Stimulated activated CD4-positive, alpha-beta T cell treated with anti-CD3 and anti-CD28 coated beads, Interleukin-12 subunit alpha, Interleukin-12 subunit beta, amount 100 ng/mL, for 24 hours (primary cell): ENCODE measurements at regions not wholly inside any gene's neighbourhood (a gene's known extent, or its start where the extent isn't known, plus 50 kb on each side); places are given as distances from the start of the nearest gene placed in this dataset.
"Not testable (repeated sequence)": the region's sequence is repeated elsewhere in the genome, so short reads cannot be mapped to it uniquely, and the experiment has no call there.

Experiments used
- DNase-seq, 2 experiments: peaks; one replicate each; pipeline ENCODE4 v3.0.0-alpha.2; 2020; ENCODE audit warnings: low read depth in 2 of 2

DNA sequence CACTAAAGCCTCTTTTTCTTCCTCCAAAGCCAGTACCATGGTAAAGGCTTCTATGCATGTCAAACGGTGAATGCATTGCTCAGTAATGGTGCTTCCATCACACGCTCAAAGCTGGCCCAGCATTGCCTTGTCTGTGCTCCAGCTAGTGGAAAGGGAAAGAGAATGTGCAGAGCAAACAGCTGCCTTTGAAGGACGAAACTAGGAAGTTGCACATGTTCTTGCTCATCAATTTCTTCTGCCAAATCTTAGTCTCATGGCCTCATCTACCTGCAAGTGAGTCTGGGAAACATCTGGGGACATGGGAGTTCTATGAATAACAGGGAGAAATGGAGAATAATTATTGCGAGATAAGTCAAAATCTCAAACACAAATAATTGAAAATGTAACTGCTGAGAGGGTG lies 216.5 kb upstream of the SSTR4 start:
- DNase-seq, result no peak

DNA sequence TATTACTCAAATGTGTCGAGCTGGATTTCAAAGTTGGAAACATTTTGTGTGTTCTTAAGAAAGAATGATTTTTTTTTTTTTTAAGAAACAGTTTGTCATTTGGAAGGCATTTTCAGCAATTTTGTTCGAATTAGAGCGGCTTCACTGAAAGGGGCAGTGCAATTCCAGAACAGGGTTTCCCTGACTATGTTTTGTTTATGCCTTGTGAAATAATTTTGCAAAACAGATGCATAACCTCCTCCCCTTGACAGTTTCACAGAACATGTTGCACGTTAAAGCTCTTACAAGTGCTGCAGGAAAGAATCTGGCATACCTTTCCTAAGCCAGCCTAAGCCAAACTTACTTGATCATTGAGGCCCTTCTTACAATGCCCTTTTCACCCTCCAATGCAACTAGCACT lies 216.0 kb upstream of the SSTR4 start:
- no peak for DNase-seq

DNA sequence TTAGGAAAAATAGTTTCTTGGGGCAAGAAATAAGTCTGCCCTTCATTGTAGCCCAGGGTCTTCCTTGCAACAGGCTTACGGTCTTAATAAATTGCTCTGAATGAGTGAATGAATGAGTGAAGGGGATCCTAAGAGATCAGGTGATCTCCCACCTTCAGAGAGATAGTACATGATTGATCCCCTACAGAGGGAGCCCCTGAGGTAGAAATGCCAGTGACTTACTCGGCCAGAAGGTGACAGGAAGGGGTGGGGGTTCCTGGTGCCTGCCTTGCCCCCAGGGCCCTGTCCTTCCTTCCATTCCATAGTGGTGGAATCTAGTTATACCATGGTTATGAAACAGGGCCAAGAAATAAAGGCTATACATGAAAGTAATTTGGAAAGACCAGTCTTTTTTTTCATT lies 215.3 kb upstream of the SSTR4 start:
- DNase-seq, result no peak

DNA sequence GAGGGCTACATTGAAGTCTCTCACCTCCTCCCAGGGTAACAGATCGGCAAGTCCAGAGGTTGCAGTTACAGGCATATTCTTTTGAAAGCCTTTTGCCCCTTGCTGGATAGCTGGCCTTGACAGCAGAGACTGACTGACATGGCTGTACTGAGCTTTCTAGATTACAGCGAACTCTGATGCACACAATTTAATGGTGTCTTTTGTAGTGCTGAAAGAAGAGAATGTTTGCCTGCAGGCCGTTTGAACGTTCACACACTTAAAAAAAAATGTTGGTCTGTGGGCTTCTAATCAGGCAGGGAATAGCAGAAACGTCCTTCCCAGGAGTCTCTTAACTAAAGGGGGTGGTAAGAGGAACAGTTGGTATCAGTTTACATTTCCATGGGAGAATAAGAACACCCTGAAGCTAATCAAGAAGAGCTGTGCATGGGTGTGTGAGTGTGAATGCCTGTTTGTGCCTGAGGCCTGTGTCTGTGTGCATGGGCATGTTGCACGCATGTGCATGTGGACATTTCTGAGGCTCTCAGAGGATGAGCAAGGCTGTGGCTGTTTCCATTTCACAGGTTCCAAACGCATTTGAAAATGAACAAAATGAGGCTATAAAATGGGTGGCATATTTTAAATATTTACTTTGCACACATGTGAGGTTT lies 213.9 kb upstream of the SSTR4 start:
- no peak for DNase-seq

DNA sequence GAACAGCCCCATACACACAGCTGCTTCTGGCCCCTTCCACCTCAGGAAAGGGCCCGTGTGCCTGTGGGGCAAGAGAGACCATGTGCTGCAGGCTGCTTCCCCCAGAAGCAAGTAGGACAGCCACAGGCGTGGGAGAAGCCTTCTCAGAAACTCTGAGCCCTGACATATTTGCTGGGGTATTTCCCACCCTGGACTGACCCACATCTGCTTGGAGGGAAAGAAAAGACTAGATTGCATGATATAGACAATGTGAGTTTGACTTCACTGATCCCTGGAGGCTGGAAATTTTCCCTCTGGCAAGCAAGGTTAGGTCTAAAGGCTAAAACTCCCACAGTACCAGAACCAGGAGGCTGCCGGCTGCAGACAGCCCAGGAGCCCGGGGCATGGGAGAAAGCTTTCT lies 213.3 kb upstream of the SSTR4 start:
- no peak for DNase-seq

DNA sequence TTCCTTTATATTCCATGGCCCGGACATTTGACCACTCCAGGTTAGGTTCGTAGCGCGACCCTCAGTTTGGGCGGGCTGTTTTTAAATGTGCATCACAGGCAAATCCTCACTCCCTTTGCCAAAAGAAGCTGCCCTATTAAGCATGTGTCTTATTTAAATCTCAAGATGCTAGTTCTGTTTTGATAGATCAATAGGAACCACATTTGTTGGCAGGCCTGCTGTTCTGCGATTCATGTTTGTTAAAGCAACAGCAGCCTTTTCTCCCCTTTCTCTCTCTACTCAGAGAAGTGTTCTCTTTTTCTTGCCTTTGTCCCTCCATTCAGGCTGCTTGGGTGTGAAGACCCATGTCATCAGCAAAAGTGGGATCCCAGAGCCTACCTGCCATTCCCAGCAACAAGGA lies 212.0 kb upstream of the SSTR4 start:
- DNase-seq, result no peak

DNA sequence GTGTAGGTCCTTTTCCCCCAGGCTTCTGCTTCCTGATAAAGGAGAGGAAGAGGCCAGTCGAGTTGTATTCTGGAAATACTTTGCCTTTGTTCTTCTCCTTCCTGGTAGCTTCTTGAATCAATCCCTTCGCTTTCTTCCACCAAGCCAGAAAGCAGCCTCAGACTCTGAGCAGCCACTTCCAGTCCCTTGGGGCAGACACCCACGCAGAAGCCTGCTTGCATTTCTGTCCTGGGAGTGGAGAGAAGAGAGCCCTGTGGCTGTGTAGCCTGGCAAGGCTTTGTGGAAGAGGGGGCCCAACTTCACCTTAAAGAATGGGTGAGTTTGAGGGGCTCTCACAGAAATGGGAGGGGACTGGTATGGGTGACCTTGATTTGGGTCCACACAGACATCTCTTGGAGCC lies 211.0 kb upstream of the SSTR4 start:
- DNase-seq, result no peak

DNA sequence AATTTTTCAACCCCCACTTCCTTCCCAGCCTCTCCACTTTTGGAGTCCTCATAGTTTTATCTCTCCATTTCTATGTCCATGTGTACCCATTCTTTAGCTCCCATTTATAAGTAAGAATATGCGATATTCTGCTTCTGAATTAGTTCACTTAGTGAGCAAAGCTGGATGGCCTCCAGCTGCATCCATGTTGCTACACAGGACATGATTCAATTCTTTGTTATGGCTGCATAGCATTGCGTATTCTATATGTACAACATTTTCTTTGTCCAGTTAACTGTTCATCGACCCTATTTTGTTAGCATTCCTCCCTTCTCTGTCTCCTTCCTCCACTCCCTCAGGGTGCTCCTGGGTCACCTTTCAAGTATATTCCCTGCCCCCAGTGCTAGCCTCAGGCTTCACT lies 210.0 kb upstream of the SSTR4 start:
- no peak for DNase-seq

DNA sequence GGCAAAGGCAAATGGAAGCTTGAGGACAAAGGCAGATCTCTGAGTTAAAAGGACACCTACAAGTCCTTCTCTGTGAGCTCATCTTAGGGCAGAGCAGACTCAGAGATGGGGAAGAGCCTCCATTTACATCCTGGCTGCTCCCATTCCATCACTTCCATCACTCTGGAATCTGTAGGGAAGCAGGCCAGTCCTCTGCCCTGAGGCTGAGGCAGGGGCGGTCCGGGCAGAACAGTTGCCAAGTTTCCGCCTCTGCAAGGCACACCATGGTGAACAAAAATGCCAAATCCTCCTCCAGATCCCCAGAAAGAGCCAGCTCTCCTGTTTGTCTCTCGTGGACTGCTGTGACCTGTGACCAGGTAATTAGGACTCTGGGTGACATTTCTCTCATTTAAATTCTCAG lies 209.6 kb upstream of the SSTR4 start:
- no peak for DNase-seq

DNA sequence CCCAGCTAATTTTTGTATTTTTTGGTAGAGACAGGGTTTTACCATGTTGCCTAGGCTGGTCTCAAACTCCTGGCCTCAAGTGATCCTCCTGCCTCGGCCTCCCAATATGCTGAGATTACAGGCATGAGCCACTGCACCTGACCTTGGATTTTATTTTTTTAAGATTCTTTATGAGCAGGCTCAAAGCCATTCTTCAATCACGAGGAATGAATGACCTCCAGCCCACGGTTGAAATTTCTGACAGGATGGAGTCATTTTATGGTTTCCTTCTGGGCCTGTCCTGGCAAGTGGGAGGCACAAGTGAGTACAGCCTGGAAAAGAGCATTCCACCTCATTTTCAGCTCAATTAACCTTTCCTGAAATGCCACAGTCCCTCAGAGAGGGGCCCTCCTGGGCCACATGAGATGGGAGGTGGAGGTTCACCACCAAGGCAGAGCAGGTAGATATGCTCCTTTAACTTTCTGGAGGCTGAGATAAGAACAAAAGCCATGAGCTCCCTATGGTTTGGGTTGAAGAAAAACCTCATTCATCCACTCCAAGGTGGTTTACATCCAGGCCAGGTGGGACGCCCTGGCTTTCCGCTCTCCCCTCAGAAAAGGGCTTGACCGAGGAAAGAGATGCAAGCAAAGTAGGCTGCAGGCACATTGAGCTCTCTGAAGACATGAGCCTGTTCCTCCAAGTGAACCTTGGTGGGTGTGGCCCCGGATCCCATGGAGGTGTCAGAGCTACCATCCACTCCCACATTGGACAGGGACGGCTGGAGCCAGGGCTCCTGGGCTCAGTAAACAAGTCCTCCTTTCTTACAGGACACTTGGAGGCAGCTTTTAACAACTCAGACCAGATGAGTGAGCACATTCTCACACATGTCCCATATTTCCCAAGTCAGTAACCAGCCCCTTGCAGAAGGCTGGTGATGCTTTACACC lies 208.5 kb upstream of the SSTR4 start:
- no peak for DNase-seq

DNA sequence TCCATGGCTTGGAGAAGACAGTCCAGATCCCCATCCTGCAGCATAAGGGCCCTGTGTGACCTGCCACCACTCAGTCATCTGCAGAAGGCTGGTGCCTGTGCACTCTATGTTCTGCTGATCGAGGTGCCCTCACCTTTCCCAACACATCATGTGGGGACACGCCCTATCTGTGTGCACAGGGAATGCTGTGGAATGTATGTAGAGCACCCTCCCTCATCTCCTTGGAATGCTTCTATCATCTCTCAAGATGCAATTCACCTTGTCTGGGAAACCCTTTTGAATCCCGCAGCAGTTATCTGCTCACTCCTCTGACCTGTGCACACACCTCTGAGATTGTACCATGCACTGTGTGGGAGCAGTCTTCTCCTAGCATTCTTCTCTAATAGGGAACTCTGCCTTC lies 207.2 kb upstream of the SSTR4 start:
- DNase-seq, result no peak

DNA sequence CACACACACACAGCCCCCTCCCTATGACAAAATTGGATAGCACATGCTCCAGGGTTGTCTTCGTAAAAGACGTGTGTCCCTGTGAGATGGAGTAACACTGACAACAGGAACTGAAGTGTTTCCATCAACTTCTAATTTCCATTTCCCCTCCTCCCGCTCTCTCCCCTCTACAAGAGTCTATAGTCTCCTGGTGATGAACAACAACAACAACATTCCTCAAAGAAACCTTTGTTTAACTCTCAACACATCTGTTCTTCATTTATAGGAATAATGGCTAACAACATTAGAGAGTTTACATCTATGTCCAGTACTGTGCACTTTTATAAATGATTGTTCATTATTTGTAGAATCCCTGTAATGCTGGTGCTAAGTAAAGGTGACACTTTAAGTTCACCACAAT lies 205.8 kb upstream of the SSTR4 start:
- no peak for DNase-seq

DNA sequence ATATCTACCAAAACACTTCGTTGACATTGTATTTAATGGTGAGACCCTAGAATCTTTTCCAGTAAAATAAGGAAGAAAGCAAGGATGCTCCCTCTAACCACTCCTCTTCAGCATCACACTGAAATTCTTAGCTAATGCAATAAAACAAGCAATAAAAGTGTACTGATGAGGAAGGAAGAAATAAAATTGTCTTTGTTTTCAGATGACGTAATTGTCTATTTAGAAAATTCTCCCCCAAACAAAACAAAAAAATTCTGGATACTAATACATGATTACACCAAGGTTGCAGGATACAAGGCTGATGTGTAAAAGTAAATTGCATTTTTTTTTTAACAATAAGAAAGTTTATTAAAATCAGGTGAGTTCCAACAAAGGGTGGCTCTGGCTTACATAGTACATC lies 205.0 kb upstream of the SSTR4 start:
- no peak for DNase-seq

DNA sequence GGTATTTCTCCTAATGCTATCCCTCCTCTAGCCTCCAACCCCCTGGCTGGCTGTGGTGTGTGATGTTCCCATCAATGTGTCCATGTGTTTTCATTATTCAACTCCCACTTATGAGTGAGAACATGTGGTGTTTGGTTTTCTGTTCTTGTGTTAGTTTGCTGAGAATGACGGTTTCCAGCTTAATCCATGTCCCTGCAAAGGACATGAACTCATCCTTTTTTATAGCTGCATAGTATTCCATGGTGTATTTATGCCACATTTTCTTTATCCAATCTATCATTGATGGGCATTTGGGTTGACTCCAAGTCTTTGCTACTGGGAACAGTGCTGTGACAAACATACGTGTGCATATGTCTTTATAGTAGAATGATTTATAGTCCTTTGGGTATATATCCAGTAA lies 204.4 kb upstream of the SSTR4 start:
- DNase-seq, result not testable (repeated sequence)

DNA sequence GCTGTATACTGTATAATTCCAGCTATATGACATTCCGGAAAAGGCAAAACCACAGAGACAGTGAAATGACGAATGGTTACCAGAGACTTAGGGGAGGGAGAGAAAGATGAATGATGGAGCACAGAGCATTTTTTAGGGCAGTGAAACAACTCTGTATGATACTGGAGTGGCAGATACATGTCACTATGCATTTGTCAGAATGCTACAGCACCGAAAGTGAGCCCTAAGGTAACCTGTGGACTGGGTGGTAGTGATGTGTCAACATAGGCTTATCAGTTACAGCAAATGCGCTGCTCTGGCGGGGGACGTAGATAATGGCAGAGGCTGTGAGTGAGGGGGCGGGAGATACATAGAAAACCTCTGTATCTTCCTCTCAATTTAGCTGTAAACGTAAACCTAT lies 201.3 kb upstream of the SSTR4 start:
- DNase-seq, result no peak

DNA sequence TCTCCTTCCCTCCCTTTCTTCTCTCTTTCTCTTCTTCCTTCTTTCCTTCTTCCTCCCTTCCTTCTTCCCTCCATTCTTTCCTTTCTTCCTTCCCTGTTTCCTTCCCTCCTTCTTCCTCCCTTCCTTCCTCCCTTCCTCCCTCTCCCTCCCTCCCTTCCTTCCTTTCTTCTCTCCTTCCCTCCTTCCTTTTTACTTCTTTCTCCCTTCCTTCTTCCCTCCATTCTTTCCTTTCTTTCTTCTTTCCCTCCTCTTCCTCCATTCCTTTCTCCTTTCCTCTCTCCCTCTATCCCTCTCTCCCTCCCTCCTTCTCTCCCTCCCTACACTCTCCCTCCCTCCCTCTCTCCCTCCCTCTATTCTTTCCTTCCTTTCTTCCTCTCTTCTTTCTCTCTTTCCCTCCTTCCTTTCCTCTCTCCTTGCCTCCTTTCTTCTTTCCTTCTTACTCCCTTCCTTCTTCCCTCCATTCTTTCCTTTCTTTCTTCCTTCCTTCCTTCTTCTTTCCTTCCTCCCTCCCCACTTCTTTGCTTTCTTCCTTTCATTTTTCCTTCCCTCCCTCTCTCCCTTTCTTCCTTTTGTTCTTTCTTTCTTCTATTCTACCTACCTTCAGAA lies 200.4 kb upstream of the SSTR4 start:
- no peak for DNase-seq

DNA sequence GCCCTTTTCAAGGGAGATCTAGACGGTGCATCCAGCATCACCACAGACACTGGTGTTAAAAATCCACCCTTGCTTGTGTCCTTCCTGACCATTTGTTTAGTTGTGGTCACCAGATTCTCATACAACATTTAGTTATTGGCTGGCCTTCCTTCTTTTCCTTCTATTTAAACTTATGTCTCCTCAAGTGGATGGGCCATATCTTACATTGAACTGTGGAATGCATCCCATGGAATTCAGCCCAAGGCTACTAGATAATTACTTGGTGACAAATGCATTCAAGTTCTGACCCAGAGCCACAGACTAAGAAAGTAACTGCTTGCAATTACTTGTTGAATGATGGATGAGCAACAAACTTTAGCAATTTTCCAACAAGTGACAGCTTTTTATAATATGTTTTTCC lies 198.9 kb upstream of the SSTR4 start:
- DNase-seq, result no peak

DNA sequence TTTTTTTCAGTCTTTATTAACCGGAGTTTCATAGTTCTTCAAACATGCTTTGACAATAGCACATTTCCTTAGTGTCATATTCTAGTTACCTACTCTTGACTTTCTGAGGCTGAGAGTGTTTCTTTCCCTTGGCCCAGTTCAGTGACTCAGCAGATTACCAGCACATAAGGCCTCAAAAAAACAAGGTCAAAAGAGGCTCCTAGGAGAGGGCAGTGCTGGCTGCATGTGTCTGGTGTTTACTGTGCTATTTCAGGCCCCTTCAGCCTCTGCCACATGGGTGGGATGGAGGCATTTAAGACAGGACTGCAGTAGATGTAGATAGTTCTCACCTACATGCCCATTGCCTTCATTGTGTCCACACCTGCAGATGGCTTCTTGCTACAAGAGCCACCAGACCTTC lies 198.2 kb upstream of the SSTR4 start:
- DNase-seq, result no peak

DNA sequence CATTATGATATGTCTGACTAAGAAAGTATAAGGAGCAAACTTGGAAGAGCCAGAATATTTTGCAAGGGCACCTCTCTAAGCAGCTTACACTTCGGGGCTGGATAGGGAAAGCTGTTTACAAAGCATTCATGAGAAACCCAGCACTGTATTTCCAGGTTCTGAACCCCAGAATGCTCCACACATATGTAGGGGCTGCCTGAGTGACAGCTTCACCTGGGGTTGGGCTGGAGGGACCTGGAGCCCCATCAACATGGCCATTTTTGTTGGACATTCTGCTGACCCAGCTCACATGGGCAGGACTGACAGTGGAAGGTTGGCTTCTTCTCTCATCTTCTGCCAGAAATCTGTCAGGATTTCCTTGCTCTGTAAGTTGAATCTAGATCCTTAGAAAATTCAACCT lies 197.1 kb upstream of the SSTR4 start:
- DNase-seq, result no peak

DNA sequence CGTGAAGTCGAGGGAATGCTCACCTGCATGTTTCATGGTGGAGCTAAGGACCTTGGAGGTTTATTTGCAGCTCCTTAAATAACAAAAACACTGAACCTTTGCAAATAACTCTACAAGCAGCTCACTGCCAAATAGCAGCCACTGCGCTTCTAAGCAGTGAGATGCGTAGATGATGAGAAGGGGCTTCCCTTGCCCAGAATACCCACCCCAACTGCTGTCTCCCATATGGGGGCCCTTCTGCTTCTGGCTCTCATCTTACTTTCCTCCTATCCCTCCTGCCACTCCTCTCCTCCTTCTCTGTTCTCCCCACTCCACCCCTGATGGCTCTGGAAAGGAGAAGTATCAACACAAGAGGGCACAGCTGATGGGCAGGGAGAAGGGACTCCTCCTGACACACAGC lies 193.3 kb upstream of the SSTR4 start:
- DNase-seq, result no peak

DNA sequence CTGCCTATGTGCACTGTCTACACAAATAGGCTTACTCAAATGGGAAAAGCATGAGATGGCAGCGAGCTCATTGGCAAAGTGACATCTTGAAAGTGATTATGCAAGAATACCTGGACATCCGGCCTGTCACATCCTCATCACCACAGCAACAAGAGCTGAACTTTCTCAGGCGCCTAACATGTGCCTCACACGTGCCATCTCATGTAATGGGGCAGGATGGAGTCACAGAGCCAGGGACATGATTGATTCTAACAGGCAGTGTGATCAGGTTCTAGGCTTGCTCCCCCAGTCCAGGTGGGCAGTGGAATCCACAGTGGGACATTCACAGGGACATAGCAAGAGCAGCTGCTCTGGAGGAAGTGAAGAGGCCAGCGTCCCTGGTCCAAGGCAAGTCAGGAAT lies 192.3 kb upstream of the SSTR4 start:
- DNase-seq, result no peak

DNA sequence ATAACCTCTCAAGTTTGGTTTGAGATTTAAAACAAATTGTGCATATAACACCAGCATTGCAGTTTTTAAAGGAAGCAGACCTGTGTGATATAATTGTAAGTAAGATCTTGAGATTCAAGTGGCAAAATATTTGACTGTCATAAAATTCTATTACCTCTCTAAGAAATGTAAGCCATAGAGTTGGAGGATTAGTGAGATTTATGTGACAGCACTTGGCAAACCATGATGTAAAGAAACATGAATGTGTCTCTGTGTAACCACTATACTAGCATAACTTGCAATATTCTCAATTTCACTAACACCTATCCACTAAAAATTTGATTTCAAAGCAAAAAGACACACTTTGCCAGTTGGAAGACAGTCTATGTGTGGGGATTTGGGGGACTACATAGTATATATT lies 190.2 kb upstream of the SSTR4 start:
- no peak for DNase-seq

DNA sequence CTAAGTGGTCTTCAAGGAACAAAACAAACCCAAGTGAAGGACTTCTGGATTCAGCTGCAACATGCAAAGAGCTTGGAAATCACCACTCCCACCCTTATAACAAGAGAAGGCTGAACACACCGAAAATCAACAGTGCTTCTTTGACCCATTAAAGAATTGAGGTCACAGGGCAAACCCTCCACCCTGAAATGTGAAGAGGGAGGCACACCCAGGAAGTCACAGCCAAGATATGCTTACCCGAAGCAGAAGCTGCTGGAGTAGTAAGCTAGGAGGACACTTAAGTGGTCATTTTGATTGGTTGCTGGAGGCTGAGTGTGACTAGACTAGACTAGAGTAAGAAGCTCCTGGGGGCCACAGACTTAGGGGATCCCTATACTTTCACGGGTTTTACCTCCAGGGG lies 188.2 kb upstream of the SSTR4 start:
- DNase-seq, result no peak
